Panc1 (cell line): ENCODE measurements at regions not wholly inside any gene's neighbourhood (a gene's known extent, or its start where the extent isn't known, plus 50 kb on each side); places are given as distances from the start of the nearest gene placed in this dataset.

ENCODE experiments used
- ATAC-seq: fragments of 200-7000 bp; cut with Tn5 transposase; 2 replicates; pipeline ENCODE4 v1.9.1; 2020; ENCODE audit warnings: mild to moderate bottlenecking, moderate library complexity
- BruUV-seq: library from RNA; stranded (reverse); fragments of 400-500 nt; replicated peaks from 2 replicates; lab custom pipeline; 2021; lab: Mats Ljungman, UMichigan
- CTCF ChIA-PET: fragments of 300-600 bp; sonication (Branson Sonifier 250); formaldehyde crosslinking; loops from one replicate; lab custom pipeline; 2022; ENCODE audit warnings: antibody characterized with exemption; lab: Charles Lee
- POLR2A ChIA-PET: fragments of 300-600 bp; sonication (Branson Sonifier 250); formaldehyde crosslinking; loops from one replicate; lab custom pipeline; 2022; ENCODE audit warnings: antibody characterized with exemption; lab: Charles Lee
- DNase-seq: peaks from one replicate; pipeline ENCODE4 v3.0.0-alpha.2; 2010; ENCODE audit warnings: low read depth, low spot score
- H3K27ac ChIP-seq: 2 replicates; pipeline ENCODE4 v1.5.1; 2011; ENCODE audit warnings: mild to moderate bottlenecking, low read length, inconsistent platforms
- H3K27me3 ChIP-seq: fragments of 200-500 bp; sonication (Bioruptor generic); 2 replicates; pipeline ENCODE4 v1.6.0; 2014; ENCODE audit warnings: low read length, inconsistent platforms; ENCODE audit not compliant: control insufficient read depth, insufficient read depth
- H3K36me3 ChIP-seq: fragments of 200-500 bp; sonication (Bioruptor generic); 2 replicates; pipeline ENCODE4 v1.5.1; 2014; ENCODE audit warnings: inconsistent platforms, mild to moderate bottlenecking, low read length, moderate library complexity; ENCODE audit not compliant: control insufficient read depth, insufficient read depth
- H3K4me1 ChIP-seq: 2 replicates; pipeline ENCODE4 v1.5.1; 2011; ENCODE audit warnings: inconsistent platforms, mild to moderate bottlenecking, low read length, moderate library complexity; ENCODE audit not compliant: control insufficient read depth, insufficient read depth
- H3K4me3 ChIP-seq, 2 experiments: 2 replicates each; pipeline ENCODE4 v1.5.1; 2011 to 2012; ENCODE audit warnings: low read depth in 2 of 2, low read length in 2 of 2, mild to moderate bottlenecking in 2 of 2, inconsistent platforms in 1 of 2, moderate library complexity in 1 of 2
- H3K9me3 ChIP-seq: fragments of 200-500 bp; sonication (Bioruptor generic); 2 replicates; pipeline ENCODE4 v1.5.1; 2014; ENCODE audit warnings: low read depth, mild to moderate bottlenecking, inconsistent platforms, low read length, moderate library complexity; ENCODE audit not compliant: control insufficient read depth, insufficient read depth
- CTCF ChIP-seq: fragments of 450-650 bp; IDR thresholded peaks from 2 replicates; pipeline ENCODE4 v1.5.1; 2017; ENCODE audit warnings: mild to moderate bottlenecking
- POLR2AphosphoS5 ChIP-seq: IDR thresholded peaks from 2 replicates; pipeline ENCODE4 v1.6.1; 2012; ENCODE audit warnings: mild to moderate bottlenecking, low read depth, low read length, moderate library complexity
- REST ChIP-seq, 2 experiments: IDR thresholded peaks; 2 replicates each; pipeline ENCODE4 v1.6.1; 2011 to 2012; ENCODE audit warnings: low read depth in 2 of 2, control low read depth in 1 of 2, low read length in 1 of 2, mild to moderate bottlenecking in 1 of 2, moderate library complexity in 1 of 2; ENCODE audit not compliant: insufficient read depth in 1 of 2
- SIN3A ChIP-seq: IDR thresholded peaks from 2 replicates; pipeline ENCODE4 v1.6.1; 2012; ENCODE audit warnings: low read depth, mild to moderate bottlenecking, low read length, moderate library complexity, borderline replicate concordance; ENCODE audit not compliant: insufficient read depth
- TCF7L2 ChIP-seq: IDR thresholded peaks from 2 replicates; pipeline ENCODE4 v1.6.1; 2011; ENCODE audit warnings: mild to moderate bottlenecking, low read depth, low read length, inconsistent platforms
- in situ Hi-C: cut with HindIII; loops from 2 replicates; pipeline ENCODE4 v1.10.0; 2016; ENCODE audit warnings: low sequenced_read_pairs, low pct_unique_long_range_greater_than_20kb
- intact Hi-C: fragments of 100-400 bp; cut with micrococcal nuclease; formaldehyde crosslinking; loops from one replicate; pipeline ENCODE4 v1.10.0; 2022; ENCODE audit not compliant: unreplicated experiment

GRCh38 chr10:117792214-117792613, 249.7 kb downstream of the EMX2 start:
- ChIA-PET POLR2A (no interaction called here), CTCF (no interaction called here)
- no peaks in the 10 kb centered on the region for H3K4me1 ChIP-seq
- in situ Hi-C loops (no loop called here), intact Hi-C loops (no loop called here)
- no peak overlapping the region for H3K27ac ChIP-seq
- H3K4me3 ChIP-seq: no peak overlapping the region
- no peak for TF ChIP-seq POLR2AphosphoS5
- no peak for TF ChIP-seq CTCF
- TF ChIP-seq REST (IDR thresholded peaks at IDR 0.05; ENCODE audit: insufficient read depth in 1 of 2, low read depth in 2 of 2, low read length in 1 of 2): no peak
- no peak for TF ChIP-seq TCF7L2
- no peak for TF ChIP-seq SIN3A
- no TSS peak for BruUV-seq
- ATAC-seq (no peak), DNase-seq (no peak)
- H3K36me3 ChIP-seq: no peaks in the 10 kb centered on the region
- no peaks in the 10 kb centered on the region for H3K9me3 ChIP-seq
- peaks cover 21% of the 10 kb centered on the region; the same call in 1 of the 2 replicates for H3K27me3 ChIP-seq

- ChIA-PET POLR2A (no interaction called here), CTCF (no interaction called here)
- no peaks in the 10 kb centered on the region for H3K4me1 ChIP-seq
- intact Hi-C loops: no loop called here
- no peaks in the 10 kb centered on the region for H3K9me3 ChIP-seq
- no peaks in the 10 kb centered on the region for H3K36me3 ChIP-seq
- DNase-seq (no peak), ATAC-seq (no peak)
- TF ChIP-seq SIN3A: no peak
- no peak for TF ChIP-seq TCF7L2
- no peak for TF ChIP-seq POLR2AphosphoS5
- TF ChIP-seq CTCF: no peak
- TF ChIP-seq REST (IDR thresholded peaks at IDR 0.05; ENCODE audit: insufficient read depth in 1 of 2, low read depth in 2 of 2, low read length in 1 of 2): no peak
- H3K27ac ChIP-seq: no peak overlapping the region
- in situ Hi-C loops: no loop called here
- H3K4me3 ChIP-seq: no peak overlapping the region
- peaks cover 10% of the 10 kb centered on the region; the same call in 1 of the 2 replicates for H3K27me3 ChIP-seq
- BruUV-seq: no TSS peak
Measured at GRCh38 chr10:117796130-117796745, 250.5 kb downstream of the RAB11FIP2 start.
